GM12878 (cell line): ENCODE measurements at regions not wholly inside any gene's neighbourhood (a gene's known extent, or its start where the extent isn't known, plus 50 kb on each side); places are given as distances from the start of the nearest gene placed in this dataset.

ENCODE experiments used
- EZH2 ChIP-seq: IDR thresholded peaks from 2 replicates; pipeline ENCODE4 v1.6.1; 2012; ENCODE audit warnings: low read depth, mild to moderate bottlenecking, control low read depth, inconsistent platforms, low read length, borderline replicate concordance; ENCODE audit not compliant: control insufficient read depth
- POLR2A ChIP-seq: IDR thresholded peaks from 2 replicates; pipeline ENCODE4 v1.6.1; 2011; ENCODE audit warnings: low read depth, mild to moderate bottlenecking, low read length
- TF ChIP-seq, protein P1 (sequence below), 3 experiments: IDR thresholded peaks in 2 of 3; conservative IDR thresholded peaks in 1 of 3; 2 replicates each; pipeline ENCODE4 v1.5.1; 2011; ENCODE audit warnings: low read depth in 3 of 3, low read length in 3 of 3, mild to moderate bottlenecking in 3 of 3, control low read depth in 2 of 3, moderate library complexity in 2 of 3, inconsistent platforms in 1 of 3, mixed read lengths in 1 of 3; ENCODE audit not compliant: control insufficient read depth in 2 of 3, insufficient read depth in 1 of 3; ENCODE audit errors: extremely low read depth in 1 of 3

DNA sequence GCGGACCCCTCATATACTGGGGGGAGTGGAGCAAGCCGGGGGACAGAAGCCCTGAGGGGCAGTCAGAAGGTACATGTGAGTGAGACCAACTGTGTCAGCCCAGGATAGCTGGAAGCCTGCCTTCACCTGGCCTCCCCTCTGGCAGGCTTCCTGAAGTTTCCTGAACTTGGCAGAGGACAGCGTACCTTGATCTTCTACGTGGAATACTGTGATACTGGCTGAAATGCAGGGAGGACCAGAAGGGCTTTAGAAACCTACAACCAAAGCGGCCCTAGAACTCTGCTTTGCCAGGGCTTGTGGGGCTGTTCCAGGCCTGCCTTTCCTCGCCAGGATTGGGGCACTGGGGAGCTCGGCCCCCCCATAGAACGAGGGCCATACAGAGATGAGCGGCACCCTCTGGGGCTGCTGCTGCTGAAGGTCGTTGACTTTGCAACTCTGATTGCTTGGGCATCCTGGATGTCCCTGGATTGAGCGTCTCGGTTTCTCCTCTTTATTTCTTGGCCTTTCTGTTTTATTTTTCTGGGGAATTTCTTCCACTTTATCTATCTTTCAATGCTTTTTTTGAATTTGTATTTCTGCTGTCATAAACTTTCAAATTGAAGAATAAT is 66.5 kb downstream of the SLC25A47 start:
- TF ChIP-seq EZH2 (no peak), POLR2A (no peak)
- TF ChIP-seq, protein P1, sequence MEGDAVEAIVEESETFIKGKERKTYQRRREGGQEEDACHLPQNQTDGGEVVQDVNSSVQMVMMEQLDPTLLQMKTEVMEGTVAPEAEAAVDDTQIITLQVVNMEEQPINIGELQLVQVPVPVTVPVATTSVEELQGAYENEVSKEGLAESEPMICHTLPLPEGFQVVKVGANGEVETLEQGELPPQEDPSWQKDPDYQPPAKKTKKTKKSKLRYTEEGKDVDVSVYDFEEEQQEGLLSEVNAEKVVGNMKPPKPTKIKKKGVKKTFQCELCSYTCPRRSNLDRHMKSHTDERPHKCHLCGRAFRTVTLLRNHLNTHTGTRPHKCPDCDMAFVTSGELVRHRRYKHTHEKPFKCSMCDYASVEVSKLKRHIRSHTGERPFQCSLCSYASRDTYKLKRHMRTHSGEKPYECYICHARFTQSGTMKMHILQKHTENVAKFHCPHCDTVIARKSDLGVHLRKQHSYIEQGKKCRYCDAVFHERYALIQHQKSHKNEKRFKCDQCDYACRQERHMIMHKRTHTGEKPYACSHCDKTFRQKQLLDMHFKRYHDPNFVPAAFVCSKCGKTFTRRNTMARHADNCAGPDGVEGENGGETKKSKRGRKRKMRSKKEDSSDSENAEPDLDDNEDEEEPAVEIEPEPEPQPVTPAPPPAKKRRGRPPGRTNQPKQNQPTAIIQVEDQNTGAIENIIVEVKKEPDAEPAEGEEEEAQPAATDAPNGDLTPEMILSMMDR (IDR thresholded peaks at IDR 0.05 in 2 of 3, conservative IDR thresholded peaks at IDR 0.05 in 1 of 3; ENCODE audit: control insufficient read depth in 2 of 3, extremely low read depth in 1 of 3, insufficient read depth in 1 of 3, low read depth in 3 of 3, low read length in 3 of 3) = no peak
